Muscle layer of colon (tissue), 2 donors: ENCODE measurements at regions not wholly inside any gene's neighbourhood (a gene's known extent, or its start where the extent isn't known, plus 50 kb on each side); places are given as distances from the start of the nearest gene placed in this dataset.

Source experiments
- H3K27ac ChIP-seq: one replicate; pipeline ENCODE4 v1.7.0; 2013; ENCODE audit warnings: low read depth, mild to moderate bottlenecking, low read length, moderate library complexity
- H3K27me3 ChIP-seq, 2 donors: one replicate each; pipeline ENCODE4 v1.7.0; 2013; ENCODE audit warnings: low read length in 2 of 2, mild to moderate bottlenecking in 2 of 2; ENCODE audit not compliant: insufficient read depth in 2 of 2, control insufficient read depth in 1 of 2
- H3K36me3 ChIP-seq: one replicate; pipeline ENCODE4 v1.7.0; 2013; ENCODE audit warnings: mild to moderate bottlenecking, low read length; ENCODE audit not compliant: insufficient read depth
- H3K4me1 ChIP-seq: one replicate; pipeline ENCODE4 v1.7.0; 2013; ENCODE audit warnings: mild to moderate bottlenecking, low read length; ENCODE audit not compliant: insufficient read depth
- H3K4me3 ChIP-seq, 2 donors: one replicate each; pipeline ENCODE4 v1.7.0; 2013; ENCODE audit warnings: low read length in 2 of 2, low read depth in 1 of 2, mild to moderate bottlenecking in 1 of 2, moderate library complexity in 1 of 2
- H3K9ac ChIP-seq: one replicate; pipeline ENCODE4 v1.7.0; 2013; ENCODE audit warnings: low read length
- H3K9me3 ChIP-seq: one replicate; pipeline ENCODE4 v1.7.0; 2013; ENCODE audit warnings: mild to moderate bottlenecking, low read length
- donor health status: abdominal sarcoma.
- donor health status: Adenocarcinoma of cecum.

DNA sequence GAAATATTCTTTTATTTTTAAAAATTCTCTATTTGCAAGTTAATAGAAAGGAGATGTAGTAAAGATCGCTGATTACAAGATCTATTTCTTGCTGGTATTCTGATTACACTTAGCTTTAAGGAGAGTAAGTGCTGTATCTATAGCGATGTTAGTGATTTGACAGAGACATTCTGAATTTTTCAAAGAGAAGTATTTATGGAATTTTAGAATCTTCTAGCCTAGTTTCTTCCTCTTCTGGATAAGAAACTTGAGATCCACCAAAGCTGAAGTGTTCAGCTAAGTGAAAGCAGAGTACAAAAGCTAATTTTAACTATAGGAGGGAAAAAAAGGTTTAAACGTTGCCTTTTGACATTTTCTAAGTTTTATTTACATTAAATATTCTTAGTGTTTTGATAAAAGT is 72.1 kb upstream of the RARB start:
- Histone ChIP-seq H3K36me3 (no peaks in the 10 kb centered on the region), H3K4me3 (no peak overlapping the region)

GRCh38 chr3:25362118-25362517 is 65.9 kb upstream of the RARB start:
- Histone ChIP-seq H3K9me3 (no peaks in the 10 kb centered on the region), H3K27me3 (no peaks in the 10 kb centered on the region), H3K4me1 (no peaks in the 10 kb centered on the region)

More for the DNA sequence above, 72.1 kb upstream of the RARB start:
- Histone ChIP-seq H3K4me1 (no peaks in the 10 kb centered on the region), H3K27ac (no peak overlapping the region), H3K27me3 (no peaks in the 10 kb centered on the region), H3K9ac (no peak overlapping the region), H3K9me3 (no peaks in the 10 kb centered on the region)

DNA sequence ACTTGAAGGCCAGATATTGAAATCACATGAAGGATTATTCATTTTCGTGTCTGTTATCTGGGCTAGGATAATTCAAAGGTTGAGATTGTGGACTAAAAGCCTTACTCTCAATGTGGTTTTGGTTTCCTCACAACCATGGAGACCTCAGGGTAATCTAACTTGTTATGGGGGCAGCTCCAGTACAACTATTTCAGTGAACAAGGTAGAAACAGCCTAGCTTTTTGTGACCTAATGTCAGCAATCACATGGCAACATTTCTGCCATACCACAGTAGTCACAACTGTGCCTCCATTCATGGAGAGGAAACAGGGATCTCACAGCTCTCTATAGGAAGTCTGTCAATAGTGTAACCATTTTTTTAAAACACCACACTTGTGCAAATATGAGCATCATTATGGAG is 62.4 kb upstream of the RARB start:
- no peak overlapping the region for H3K4me3 ChIP-seq
- no peaks in the 10 kb centered on the region for H3K27me3 ChIP-seq
- no peaks in the 10 kb centered on the region for H3K9me3 ChIP-seq
- no peak overlapping the region for H3K27ac ChIP-seq
- no peak overlapping the region for H3K9ac ChIP-seq
- H3K36me3 ChIP-seq = no peaks in the 10 kb centered on the region
- no peaks in the 10 kb centered on the region for H3K4me1 ChIP-seq

More at GRCh38 chr3:25362118-25362517, 65.9 kb upstream of the RARB start:
- H3K36me3 ChIP-seq = no peaks in the 10 kb centered on the region
- no peak overlapping the region for H3K27ac ChIP-seq
- no peak overlapping the region for H3K4me3 ChIP-seq
- no peak overlapping the region for H3K9ac ChIP-seq

DNA sequence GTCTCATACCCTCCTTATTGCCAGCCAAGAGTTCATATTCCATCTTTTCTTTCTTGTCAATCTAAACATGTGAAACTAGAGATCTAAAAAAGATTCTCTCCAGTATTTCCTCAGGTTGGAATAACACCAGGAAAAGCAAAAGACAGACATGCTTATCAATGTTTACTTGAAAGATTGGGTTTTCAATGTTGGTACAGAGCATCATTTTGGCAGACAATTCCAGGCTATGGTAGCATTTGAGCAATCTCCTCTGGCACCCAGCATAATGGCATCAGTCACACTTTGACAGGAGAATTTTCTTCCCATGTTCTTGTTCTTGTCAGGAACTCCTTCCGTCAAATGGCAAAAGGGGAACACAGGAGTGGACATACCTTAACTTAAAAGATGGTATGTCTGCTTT is 61.0 kb upstream of the RARB start:
- Histone ChIP-seq H3K4me1 (no peaks in the 10 kb centered on the region), H3K9ac (no peak overlapping the region), H3K36me3 (no peaks in the 10 kb centered on the region), H3K9me3 (no peaks in the 10 kb centered on the region), H3K4me3 (no peak overlapping the region), H3K27ac (no peak overlapping the region), H3K27me3 (no peaks in the 10 kb centered on the region)

GRCh38 chr3:25372167-25372566 is 55.9 kb upstream of the RARB start:
- H3K27ac ChIP-seq = no peak overlapping the region
- no peaks in the 10 kb centered on the region for H3K36me3 ChIP-seq
- H3K27me3 ChIP-seq = no peaks in the 10 kb centered on the region
- H3K4me3 ChIP-seq = no peak overlapping the region
- H3K9ac ChIP-seq = no peak overlapping the region
- no peaks in the 10 kb centered on the region for H3K9me3 ChIP-seq
- no peaks in the 10 kb centered on the region for H3K4me1 ChIP-seq

GRCh38 chr3:25376340-25376739 is 51.7 kb upstream of the RARB start:
- H3K27me3 ChIP-seq = no peaks in the 10 kb centered on the region
- H3K36me3 ChIP-seq = no peaks in the 10 kb centered on the region
- H3K27ac ChIP-seq = no peak overlapping the region
- H3K9ac ChIP-seq = no peak overlapping the region
- H3K4me1 ChIP-seq = no peaks in the 10 kb centered on the region
- H3K4me3 ChIP-seq = no peak overlapping the region
- H3K9me3 ChIP-seq = no peaks in the 10 kb centered on the region

DNA sequence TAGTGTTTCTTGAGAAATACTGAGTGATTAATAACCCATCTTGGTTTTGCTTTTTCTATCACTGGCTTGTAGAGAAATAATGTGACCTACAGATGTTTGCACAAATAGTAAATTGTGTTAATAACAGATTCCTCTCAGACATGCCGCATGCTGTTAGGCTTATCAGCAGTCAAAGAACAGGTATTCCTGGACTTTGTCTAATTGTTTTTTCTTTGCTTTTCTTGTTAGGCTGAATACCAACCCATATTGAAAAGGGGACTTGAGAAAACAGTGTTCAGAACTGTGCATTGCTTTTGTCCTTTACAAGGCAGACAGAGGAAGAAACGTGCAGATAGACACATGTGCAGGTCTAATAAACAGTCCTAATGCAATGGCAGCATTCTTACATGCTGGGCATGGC is 51.0 kb upstream of the RARB start:
- H3K4me3 ChIP-seq = no peak overlapping the region
- H3K4me1 ChIP-seq = no peaks in the 10 kb centered on the region
- H3K27ac ChIP-seq = no peak overlapping the region
- no peaks in the 10 kb centered on the region for H3K9me3 ChIP-seq
- H3K36me3 ChIP-seq = no peaks in the 10 kb centered on the region
- no peak overlapping the region for H3K9ac ChIP-seq
- H3K27me3 ChIP-seq = no peaks in the 10 kb centered on the region
